ENCODE measurements at regions not wholly inside any gene's neighbourhood (a gene's known extent, or its start where the extent isn't known, plus 50 kb on each side); places are given as distances from the start of the nearest gene placed in this dataset.

DNA sequence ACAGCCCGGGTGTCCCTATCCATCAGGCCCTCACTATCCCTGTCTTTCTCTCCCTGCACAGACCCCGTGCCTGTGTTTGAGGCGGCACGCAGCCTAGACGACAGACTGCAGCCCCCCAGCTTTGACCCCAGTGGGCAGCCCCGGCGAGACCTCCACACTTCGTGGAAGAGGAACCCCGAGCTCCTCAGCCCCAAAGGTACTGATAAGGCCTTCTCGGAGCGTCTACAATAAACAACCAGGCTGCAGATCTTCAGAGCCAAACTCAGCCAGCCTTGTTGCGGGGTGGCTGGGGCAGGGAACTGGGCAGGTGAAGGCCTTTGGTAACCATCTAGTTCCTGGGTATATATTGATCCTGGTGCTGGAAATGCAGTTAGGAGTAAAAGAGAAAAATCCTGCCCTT, 77.5 kb downstream of the PHETA1 start:
- H3K9me3 ChIP-seq (ENCODE audit: low read length), result no peaks in the 10 kb centered on the region
- no peaks in the 10 kb centered on the region for H3F3A ChIP-seq (ENCODE audit: insufficient read depth, low read length, poor library complexity, severe bottlenecking)
- no peak overlapping the region for H3K9ac ChIP-seq (ENCODE audit: low read length)
- H3K36me3 ChIP-seq (ENCODE audit: insufficient read depth, low read length), result no peaks in the 10 kb centered on the region
- H3K4me3 ChIP-seq (ENCODE audit: low read length), result no peak overlapping the region
- no peaks in the 10 kb centered on the region for H3K79me2 ChIP-seq (replicated peaks; ENCODE audit: insufficient read depth, low read length)
- no peaks in the 10 kb centered on the region for H4K20me1 ChIP-seq (ENCODE audit: insufficient read depth)
- no peak overlapping the region for H2AFZ ChIP-seq (ENCODE audit: low read depth, low read length)
- H3K9me2 ChIP-seq (ENCODE audit: insufficient read depth, low read length), result no peaks in the 10 kb centered on the region
- H3K4me2 ChIP-seq (ENCODE audit: low read length), result no peak overlapping the region
- H3K27ac ChIP-seq (ENCODE audit: low read length), result no peak overlapping the region
- no peaks in the 10 kb centered on the region for H3K27me3 ChIP-seq (ENCODE audit: insufficient read depth, low read depth, low read length)
- TF ChIP-seq, protein P1, sequence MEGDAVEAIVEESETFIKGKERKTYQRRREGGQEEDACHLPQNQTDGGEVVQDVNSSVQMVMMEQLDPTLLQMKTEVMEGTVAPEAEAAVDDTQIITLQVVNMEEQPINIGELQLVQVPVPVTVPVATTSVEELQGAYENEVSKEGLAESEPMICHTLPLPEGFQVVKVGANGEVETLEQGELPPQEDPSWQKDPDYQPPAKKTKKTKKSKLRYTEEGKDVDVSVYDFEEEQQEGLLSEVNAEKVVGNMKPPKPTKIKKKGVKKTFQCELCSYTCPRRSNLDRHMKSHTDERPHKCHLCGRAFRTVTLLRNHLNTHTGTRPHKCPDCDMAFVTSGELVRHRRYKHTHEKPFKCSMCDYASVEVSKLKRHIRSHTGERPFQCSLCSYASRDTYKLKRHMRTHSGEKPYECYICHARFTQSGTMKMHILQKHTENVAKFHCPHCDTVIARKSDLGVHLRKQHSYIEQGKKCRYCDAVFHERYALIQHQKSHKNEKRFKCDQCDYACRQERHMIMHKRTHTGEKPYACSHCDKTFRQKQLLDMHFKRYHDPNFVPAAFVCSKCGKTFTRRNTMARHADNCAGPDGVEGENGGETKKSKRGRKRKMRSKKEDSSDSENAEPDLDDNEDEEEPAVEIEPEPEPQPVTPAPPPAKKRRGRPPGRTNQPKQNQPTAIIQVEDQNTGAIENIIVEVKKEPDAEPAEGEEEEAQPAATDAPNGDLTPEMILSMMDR (IDR thresholded peaks at IDR 0.05; ENCODE audit: poor library complexity, severe bottlenecking), result no peak
- TF ChIP-seq POLR2AphosphoS5 (IDR thresholded peaks at IDR 0.05) (no peak), RAD21 (conservative IDR thresholded peaks at IDR 0.05) (no peak), EP300 (conservative IDR thresholded peaks at IDR 0.05; ENCODE audit: poor library complexity, severe bottlenecking) (no peak), SMC3 (conservative IDR thresholded peaks at IDR 0.05; ENCODE audit: poor library complexity) (no peak), TAF1 (IDR thresholded peaks at IDR 0.05; ENCODE audit: low read depth) (no peak), EZH2 (IDR thresholded peaks at IDR 0.05; ENCODE audit: borderline replicate concordance, insufficient read depth, low read length, poor library complexity, severe bottlenecking) (no peak), MXI1 (conservative IDR thresholded peaks at IDR 0.05; ENCODE audit: poor library complexity, severe bottlenecking) (no peak)
- TF ChIP-seq, protein P2, sequence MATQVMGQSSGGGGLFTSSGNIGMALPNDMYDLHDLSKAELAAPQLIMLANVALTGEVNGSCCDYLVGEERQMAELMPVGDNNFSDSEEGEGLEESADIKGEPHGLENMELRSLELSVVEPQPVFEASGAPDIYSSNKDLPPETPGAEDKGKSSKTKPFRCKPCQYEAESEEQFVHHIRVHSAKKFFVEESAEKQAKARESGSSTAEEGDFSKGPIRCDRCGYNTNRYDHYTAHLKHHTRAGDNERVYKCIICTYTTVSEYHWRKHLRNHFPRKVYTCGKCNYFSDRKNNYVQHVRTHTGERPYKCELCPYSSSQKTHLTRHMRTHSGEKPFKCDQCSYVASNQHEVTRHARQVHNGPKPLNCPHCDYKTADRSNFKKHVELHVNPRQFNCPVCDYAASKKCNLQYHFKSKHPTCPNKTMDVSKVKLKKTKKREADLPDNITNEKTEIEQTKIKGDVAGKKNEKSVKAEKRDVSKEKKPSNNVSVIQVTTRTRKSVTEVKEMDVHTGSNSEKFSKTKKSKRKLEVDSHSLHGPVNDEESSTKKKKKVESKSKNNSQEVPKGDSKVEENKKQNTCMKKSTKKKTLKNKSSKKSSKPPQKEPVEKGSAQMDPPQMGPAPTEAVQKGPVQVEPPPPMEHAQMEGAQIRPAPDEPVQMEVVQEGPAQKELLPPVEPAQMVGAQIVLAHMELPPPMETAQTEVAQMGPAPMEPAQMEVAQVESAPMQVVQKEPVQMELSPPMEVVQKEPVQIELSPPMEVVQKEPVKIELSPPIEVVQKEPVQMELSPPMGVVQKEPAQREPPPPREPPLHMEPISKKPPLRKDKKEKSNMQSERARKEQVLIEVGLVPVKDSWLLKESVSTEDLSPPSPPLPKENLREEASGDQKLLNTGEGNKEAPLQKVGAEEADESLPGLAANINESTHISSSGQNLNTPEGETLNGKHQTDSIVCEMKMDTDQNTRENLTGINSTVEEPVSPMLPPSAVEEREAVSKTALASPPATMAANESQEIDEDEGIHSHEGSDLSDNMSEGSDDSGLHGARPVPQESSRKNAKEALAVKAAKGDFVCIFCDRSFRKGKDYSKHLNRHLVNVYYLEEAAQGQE (IDR thresholded peaks at IDR 0.05; ENCODE audit: borderline replicate concordance), result no peak

DNA sequence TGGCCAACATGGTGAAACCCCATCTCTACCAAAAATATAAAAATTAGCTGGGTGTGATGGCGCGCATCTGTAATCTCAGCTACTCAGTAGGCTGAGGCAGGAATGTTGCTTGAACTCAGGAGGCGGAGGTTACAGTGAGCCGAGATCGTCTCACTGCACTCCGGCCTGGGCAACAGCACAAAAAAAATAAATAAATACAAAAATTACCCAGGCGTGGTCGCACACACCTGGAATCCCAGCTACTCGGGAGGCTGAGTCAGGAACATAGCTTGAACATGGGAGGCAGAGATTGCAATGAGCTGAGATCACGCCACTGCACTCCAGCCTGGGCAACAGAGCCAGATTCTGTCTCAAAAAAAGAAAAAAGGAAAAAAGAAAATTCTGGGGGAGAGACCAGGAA, 80.1 kb downstream of the PHETA1 start:
- no peak overlapping the region for H3K4me2 ChIP-seq (ENCODE audit: low read length)
- TF ChIP-seq TAF1 (IDR thresholded peaks at IDR 0.05; ENCODE audit: low read depth) (no peak), EZH2 (IDR thresholded peaks at IDR 0.05; ENCODE audit: borderline replicate concordance, insufficient read depth, low read length, poor library complexity, severe bottlenecking) (no peak), EP300 (conservative IDR thresholded peaks at IDR 0.05; ENCODE audit: poor library complexity, severe bottlenecking) (no peak), POLR2AphosphoS5 (IDR thresholded peaks at IDR 0.05) (no peak), RAD21 (conservative IDR thresholded peaks at IDR 0.05) (no peak), SMC3 (conservative IDR thresholded peaks at IDR 0.05; ENCODE audit: poor library complexity) (no peak), MXI1 (conservative IDR thresholded peaks at IDR 0.05; ENCODE audit: poor library complexity, severe bottlenecking) (no peak)
- TF ChIP-seq, protein P2 (IDR thresholded peaks at IDR 0.05; ENCODE audit: borderline replicate concordance), result no peak
- TF ChIP-seq, protein P1 (IDR thresholded peaks at IDR 0.05; ENCODE audit: poor library complexity, severe bottlenecking), result no peak
- H3K27me3 ChIP-seq (ENCODE audit: insufficient read depth, low read depth, low read length), result no peaks in the 10 kb centered on the region
- H3K27ac ChIP-seq (ENCODE audit: low read length), result no peak overlapping the region
- H3K9ac ChIP-seq (ENCODE audit: low read length), result no peak overlapping the region
- no peaks in the 10 kb centered on the region for H3K9me2 ChIP-seq (ENCODE audit: insufficient read depth, low read length)
- H2AFZ ChIP-seq (ENCODE audit: low read depth, low read length), result no peak overlapping the region
- H3K79me2 ChIP-seq (replicated peaks; ENCODE audit: insufficient read depth, low read length), result no peaks in the 10 kb centered on the region
- H3K36me3 ChIP-seq (ENCODE audit: insufficient read depth, low read length), result no peaks in the 10 kb centered on the region
- no peaks in the 10 kb centered on the region for H3K9me3 ChIP-seq (ENCODE audit: low read length)
- no peak overlapping the region for H3K4me3 ChIP-seq (ENCODE audit: low read length)
- no peaks in the 10 kb centered on the region for H4K20me1 ChIP-seq (ENCODE audit: insufficient read depth)
- no peaks in the 10 kb centered on the region for H3F3A ChIP-seq (ENCODE audit: insufficient read depth, low read length, poor library complexity, severe bottlenecking)
